HepG2 (cell line): ENCODE measurements at regions not wholly inside any gene's neighbourhood (a gene's known extent, or its start where the extent isn't known, plus 50 kb on each side); places are given as distances from the start of the nearest gene placed in this dataset.

Experiments
- ATAC-seq: fragments of 200-7000 bp; cut with Tn5 transposase; 3 replicates; pipeline ENCODE4 v1.9.1; 2020; ENCODE audit warnings: mild to moderate bottlenecking, moderate library complexity
- BruUV-seq: library from RNA; stranded (reverse); fragments of 400-500 nt; replicated peaks from 2 replicates; lab custom pipeline; 2021; lab: Mats Ljungman, UMichigan
- CTCF ChIA-PET: fragments of 300-600 bp; formaldehyde crosslinking; extraction: SDS; loops from one replicate; lab custom pipeline; 2021; ENCODE audit warnings: low total read pairs, inconsistent platforms, low intra/inter-chr PET ratio; lab: Yijun Ruan, JAX
- POLR2A ChIA-PET: fragments of 350-600 bp; sonication (Branson Sonifier 250); formaldehyde crosslinking; loops from one replicate; lab custom pipeline; 2020; ENCODE audit warnings: antibody characterized with exemption, inconsistent platforms; lab: Yijun Ruan, JAX
- DNase-seq: peaks from one replicate; pipeline ENCODE4 v3.0.0-alpha.2; 2015; ENCODE audit warnings: low spot score
- FAIRE-seq: peaks from 3 replicates; lab custom pipeline; 2011; peaks lifted over from hg19 to GRCh38; lab: Jason Lieb, UNC
- H2AFZ ChIP-seq: one replicate; pipeline ENCODE4 v1.6.1; 2011; ENCODE audit warnings: low read length, inconsistent platforms
- H3K27ac ChIP-seq: fragments of 300-600 bp; 3 replicates; pipeline ENCODE4 v1.8.0; 2011; ENCODE audit warnings: mixed run types, mild to moderate bottlenecking, mixed read lengths, low read length, inconsistent platforms; ENCODE audit not compliant: insufficient read depth; ENCODE audit errors: extremely low read length
- H3K27me3 ChIP-seq, 2 experiments: fragments of 200-600 bp in 1 of 2; 2 replicates in 1 of 2; 3 replicates in 1 of 2; pipeline versions ENCODE4 v1.6.0 to v1.8.0; 2011; ENCODE audit warnings: low read length in 2 of 2, mild to moderate bottlenecking in 2 of 2, moderate library complexity in 2 of 2, inconsistent platforms in 1 of 2; ENCODE audit not compliant: insufficient read depth in 2 of 2, control insufficient read depth in 1 of 2
- H3K36me3 ChIP-seq, 2 experiments: fragments of 200-600 bp in 1 of 2; replicated peaks in 1 of 2; 2 replicates in 1 of 2; 3 replicates in 1 of 2; pipeline versions ENCODE4 v1.5.1 to v1.8.0; 2011; ENCODE audit warnings: low read length in 2 of 2, inconsistent platforms in 1 of 2; ENCODE audit not compliant: insufficient read depth in 2 of 2, control insufficient read depth in 1 of 2
- H3K4me1 ChIP-seq: 2 replicates; pipeline ENCODE4 v1.5.1; 2012; ENCODE audit warnings: low read length, inconsistent platforms; ENCODE audit not compliant: insufficient read depth
- H3K4me2 ChIP-seq: 2 replicates; pipeline ENCODE4 v1.6.0; 2011; ENCODE audit warnings: low read depth, low read length, inconsistent platforms
- H3K4me3 ChIP-seq, 3 experiments: fragments of 200-600 bp in 1 of 3; sonication (generic), shearing (Covaris generic) in 1 of 3; replicated peaks in 1 of 3; 2 replicates each; pipeline ENCODE4 v1.5.1; 2011 to 2016; ENCODE audit warnings: low read length in 3 of 3, inconsistent platforms in 2 of 3, low read depth in 2 of 3, mild to moderate bottlenecking in 2 of 3, control low read depth in 1 of 3, mixed read lengths in 1 of 3; ENCODE audit not compliant: insufficient read depth in 1 of 3
- H3K79me2 ChIP-seq: one replicate; pipeline ENCODE4 v1.6.1; 2011; ENCODE audit warnings: low read length, inconsistent platforms; ENCODE audit not compliant: insufficient read depth
- H3K9ac ChIP-seq: 2 replicates; pipeline ENCODE4 v1.6.0; 2011; ENCODE audit warnings: mild to moderate bottlenecking, low read depth, low read length, inconsistent platforms; ENCODE audit not compliant: insufficient read depth
- H3K9me3 ChIP-seq: 2 replicates; pipeline ENCODE4 v1.5.1; 2012; ENCODE audit warnings: mild to moderate bottlenecking, low read length
- H4K20me1 ChIP-seq: 2 replicates; pipeline ENCODE4 v1.6.0; 2011; ENCODE audit warnings: inconsistent platforms, mild to moderate bottlenecking, low read length, moderate library complexity; ENCODE audit not compliant: insufficient read depth
- DBP ChIP-seq: sonication (generic); formaldehyde crosslinking; IDR thresholded peaks from 2 replicates; pipeline ENCODE4 v1.4.0; 2020; ENCODE audit warnings: missing genetic modification reagents; ENCODE audit errors: not compliant biosample characterization
- DRAP1 ChIP-seq: IDR thresholded peaks from 2 replicates; pipeline ENCODE4 v1.6.1; 2016; ENCODE audit warnings: missing genetic modification reagents, missing compliant biosample characterization
- MEIS2 ChIP-seq: sonication (generic); formaldehyde crosslinking; IDR thresholded peaks from 2 replicates; pipeline ENCODE4 v1.9.0; 2021; ENCODE audit warnings: mild to moderate bottlenecking, missing genetic modification reagents
- SNAPC2 ChIP-seq: sonication (generic); formaldehyde crosslinking; IDR thresholded peaks from 2 replicates; pipeline ENCODE4 v1.8.1; 2022; ENCODE audit warnings: mild to moderate bottlenecking, missing genetic modification reagents
- SNAPC4 ChIP-seq: sonication (generic); formaldehyde crosslinking; IDR thresholded peaks from 2 replicates; pipeline ENCODE4 v1.4.0; 2020; ENCODE audit warnings: mild to moderate bottlenecking, missing genetic modification reagents
- SRSF9 ChIP-seq: fragments of 200-400 bp; formaldehyde crosslinking; IDR thresholded peaks from 2 replicates; pipeline ENCODE4 v1.6.1; 2018; ENCODE audit warnings: borderline replicate concordance, mild to moderate bottlenecking, low read depth, low read length; ENCODE audit not compliant: insufficient read depth, poor library complexity, severe bottlenecking
- THAP7 ChIP-seq: sonication (generic); formaldehyde crosslinking; IDR thresholded peaks from 2 replicates; pipeline ENCODE4 v1.8.1; 2023; ENCODE audit warnings: mild to moderate bottlenecking, missing genetic modification reagents
- TSC22D2 ChIP-seq: sonication (generic); formaldehyde crosslinking; IDR thresholded peaks from 2 replicates; pipeline ENCODE4 v1.5.1; 2020; ENCODE audit warnings: missing genetic modification reagents, mild to moderate bottlenecking, borderline replicate concordance
- ZNF737 ChIP-seq: sonication (generic); formaldehyde crosslinking; IDR thresholded peaks from 2 replicates; pipeline ENCODE4 v1.5.0; 2020; ENCODE audit warnings: missing genetic modification reagents, mild to moderate bottlenecking, borderline replicate concordance
- WGBS: methylation state at CpG from one replicate; pipeline ENCODE4 v1.1.6; 2017; ENCODE audit warnings: low lambda C conversion rate; 5-methylcytosine and 5-hydroxymethylcytosine counted together
- in situ Hi-C: cut with HindIII; loops from 2 replicates; pipeline ENCODE4 v1.10.0; 2017; ENCODE audit warnings: low pct_unique_long_range_greater_than_20kb; ENCODE audit not compliant: extremely low pct_ligation_motif_present
- intact Hi-C: fragments of 100-400 bp; cut with micrococcal nuclease; formaldehyde crosslinking; loops from one replicate; pipeline ENCODE4 v1.10.0; 2022; ENCODE audit not compliant: unreplicated experiment

- TF ChIP-seq THAP7 (no peak), SNAPC4 (CRISPR knock-in tag) (no peak), ZNF737 (CRISPR knock-in tag) (no peak)
These were observed 232.7 kb upstream of the MAP2 start (continued) for GRCh38 chr2:209191139-209191538.

GRCh38 chr2:209194717-209195116, 229.1 kb upstream of the MAP2 start:
- Histone ChIP-seq H3K36me3 (no peaks in the 10 kb centered on the region), H3K27me3 (no peaks in the 10 kb centered on the region), H3K4me3 (no peak overlapping the region), H3K4me1 (no peaks in the 10 kb centered on the region), H3K9me3 (no peaks in the 10 kb centered on the region), H2AFZ (no peak overlapping the region), H3K79me2 (no peaks in the 10 kb centered on the region), H4K20me1 (no peaks in the 10 kb centered on the region), H3K9ac (no peak overlapping the region), H3K27ac (no peak overlapping the region), H3K4me2 (no peak overlapping the region)
- in situ Hi-C loops = no loop called here
- no TSS peak for BruUV-seq
- ATAC-seq = no peak
- DNase-seq = no peak
- no peak for FAIRE-seq
- ChIA-PET POLR2A (no interaction called here), CTCF (no interaction called here)
- 0% methylated on average over 2 of the region's 2 CpGs for WGBS
- intact Hi-C loops = no loop called here
- TF ChIP-seq DRAP1 = no peak
- TF ChIP-seq SRSF9 = no peak
- TF ChIP-seq SNAPC4 (CRISPR knock-in tag) = no peak
- TF ChIP-seq TSC22D2 (CRISPR knock-in tag) = no peak
- no peak for TF ChIP-seq SNAPC2
- TF ChIP-seq DBP (CRISPR knock-in tag) = no peak
- TF ChIP-seq MEIS2 (CRISPR knock-in tag) = no peak
